Astrocyte (in vitro differentiated cells and primary cell): ENCODE measurements at regions not wholly inside any gene's neighbourhood (a gene's known extent, or its start where the extent isn't known, plus 50 kb on each side); places are given as distances from the start of the nearest gene placed in this dataset.

Source experiments
- DNase-seq: peaks from one replicate; pipeline ENCODE4 v3.0.0-alpha.2; 2010; ENCODE audit warnings: low read depth
- FAIRE-seq: peaks from 2 replicates; lab custom pipeline; 2011; peaks lifted over from hg19 to GRCh38; lab: Jason Lieb, UNC
- H2AFZ ChIP-seq: 2 replicates; pipeline ENCODE4 v1.6.0; 2012; ENCODE audit warnings: low read depth, low read length, inconsistent platforms
- H3K27ac ChIP-seq: 2 replicates; pipeline ENCODE4 v1.5.1; 2011; ENCODE audit warnings: low read depth, low read length, inconsistent platforms
- H3K27me3 ChIP-seq: 2 replicates; pipeline ENCODE4 v1.6.0; 2011; ENCODE audit warnings: low read length, inconsistent platforms; ENCODE audit not compliant: insufficient read depth
- H3K36me3 ChIP-seq: 2 replicates; pipeline ENCODE4 v1.5.1; 2011; ENCODE audit warnings: low read length, inconsistent platforms; ENCODE audit not compliant: insufficient read depth
- H3K4me1 ChIP-seq: 2 replicates; pipeline ENCODE4 v1.5.1; 2011; ENCODE audit warnings: low read length, inconsistent platforms; ENCODE audit not compliant: insufficient read depth
- H3K4me2 ChIP-seq: 2 replicates; pipeline ENCODE4 v1.6.0; 2012; ENCODE audit warnings: low read length, inconsistent platforms
- H3K4me3 ChIP-seq: 2 replicates; pipeline ENCODE4 v1.5.1; 2011; ENCODE audit warnings: low read depth, mild to moderate bottlenecking, low read length, inconsistent platforms; ENCODE audit not compliant: insufficient read depth
- H3K79me2 ChIP-seq: 2 replicates; pipeline ENCODE4 v1.6.0; 2012; ENCODE audit warnings: mild to moderate bottlenecking, low read length, inconsistent platforms; ENCODE audit not compliant: insufficient read depth
- H3K9ac ChIP-seq: 2 replicates; pipeline ENCODE4 v1.6.0; 2012; ENCODE audit warnings: mild to moderate bottlenecking, low read length, inconsistent platforms
- H3K9me3 ChIP-seq: 2 replicates; pipeline ENCODE4 v1.5.1; 2012; ENCODE audit warnings: low read depth, mild to moderate bottlenecking, low read length, inconsistent platforms; ENCODE audit not compliant: insufficient read depth
- H4K20me1 ChIP-seq: 2 replicates; pipeline ENCODE4 v1.6.0; 2012; ENCODE audit warnings: low read length, inconsistent platforms; ENCODE audit not compliant: insufficient read depth
- H3K27ac Mint-ChIP-seq: one replicate; pipeline ENCODE4 v1.8.0; 2021; ENCODE audit warnings: mild to moderate bottlenecking, mixed read lengths; ENCODE audit not compliant: unreplicated experiment
- H3K27me3 Mint-ChIP-seq: one replicate; pipeline ENCODE4 v1.8.0; 2021; ENCODE audit warnings: low read depth, mixed read lengths; ENCODE audit not compliant: unreplicated experiment
- H3K36me3 Mint-ChIP-seq: one replicate; pipeline ENCODE4 v1.8.0; 2021; ENCODE audit warnings: low read depth, mixed read lengths; ENCODE audit not compliant: unreplicated experiment
- H3K4me1 Mint-ChIP-seq: one replicate; pipeline ENCODE4 v1.8.0; 2021; ENCODE audit warnings: low read depth, mixed read lengths; ENCODE audit not compliant: unreplicated experiment
- H3K4me3 Mint-ChIP-seq: one replicate; pipeline ENCODE4 v1.8.0; 2021; ENCODE audit warnings: mild to moderate bottlenecking, moderate library complexity, mixed read lengths; ENCODE audit not compliant: unreplicated experiment
- H3K9me3 Mint-ChIP-seq: one replicate; pipeline ENCODE4 v1.8.0; 2021; ENCODE audit warnings: mild to moderate bottlenecking, mixed read lengths; ENCODE audit not compliant: unreplicated experiment
- CTCF ChIP-seq: IDR thresholded peaks from 2 replicates; pipeline ENCODE4 v1.5.1; 2011; ENCODE audit warnings: low read depth, mild to moderate bottlenecking, inconsistent platforms, low read length, moderate library complexity; ENCODE audit not compliant: insufficient read depth
- EZH2 ChIP-seq: IDR thresholded peaks from 2 replicates; pipeline ENCODE4 v1.6.1; 2012; ENCODE audit warnings: mild to moderate bottlenecking, low read length, inconsistent platforms; ENCODE audit not compliant: insufficient read depth

GRCh38 chr1:187617776-187618175 lies 789.0 kb downstream of the PLA2G4A start:
- TF ChIP-seq CTCF (no peak), EZH2 (no peak)
- DNase-seq (no peak), FAIRE-seq (no peak)
- H3K36me3 Mint-ChIP-seq = no peaks in the 10 kb centered on the region
- H3K4me1 ChIP-seq = no peaks in the 10 kb centered on the region
- peaks cover 14% of the 10 kb centered on the region for H3K9me3 Mint-ChIP-seq
- no peak overlapping the region for H3K4me3 Mint-ChIP-seq
- H4K20me1 ChIP-seq = no peaks in the 10 kb centered on the region
- H3K27ac ChIP-seq = no peak overlapping the region
- no peaks in the 10 kb centered on the region for H3K27me3 ChIP-seq
- H3K4me2 ChIP-seq = no peak overlapping the region
- peaks cover 5% of the 10 kb centered on the region for H3K4me1 Mint-ChIP-seq
- H2AFZ ChIP-seq = no peak overlapping the region
- no peaks in the 10 kb centered on the region for H3K79me2 ChIP-seq
- H3K36me3 ChIP-seq = no peaks in the 10 kb centered on the region
- H3K9ac ChIP-seq = no peak overlapping the region
- H3K4me3 ChIP-seq = no peak overlapping the region
- no peak overlapping the region for H3K27ac Mint-ChIP-seq
- H3K27me3 Mint-ChIP-seq = no peaks in the 10 kb centered on the region
- H3K9me3 ChIP-seq = no peaks in the 10 kb centered on the region

GRCh38 chr1:187619175-187619574 lies 790.4 kb downstream of the PLA2G4A start:
- DNase-seq = no peak
- Histone ChIP-seq H2AFZ (no peak overlapping the region), H3K4me1 (no peaks in the 10 kb centered on the region), H3K4me3 (no peak overlapping the region), H4K20me1 (no peaks in the 10 kb centered on the region), H3K27me3 (no peaks in the 10 kb centered on the region), H3K4me2 (no peak overlapping the region), H3K79me2 (no peaks in the 10 kb centered on the region), H3K9ac (no peak overlapping the region), H3K9me3 (no peaks in the 10 kb centered on the region), H3K36me3 (no peaks in the 10 kb centered on the region), H3K27ac (no peak overlapping the region)
- Mint-ChIP-seq H3K4me1 (peaks cover 5% of the 10 kb centered on the region), H3K9me3 (peaks cover 14% of the 10 kb centered on the region), H3K27me3 (no peaks in the 10 kb centered on the region), H3K4me3 (no peak overlapping the region), H3K36me3 (no peaks in the 10 kb centered on the region), H3K27ac (no peak overlapping the region)
- no peak for TF ChIP-seq CTCF
- TF ChIP-seq EZH2 = no peak
- FAIRE-seq = no peak

- Mint-ChIP-seq H3K4me3 (no peak overlapping the region), H3K36me3 (no peaks in the 10 kb centered on the region), H3K9me3 (peaks cover 6% of the 10 kb centered on the region), H3K27ac (no peak overlapping the region), H3K27me3 (no peaks in the 10 kb centered on the region), H3K4me1 (peaks cover 10% of the 10 kb centered on the region)
- Histone ChIP-seq H3K9ac (no peak overlapping the region), H2AFZ (no peak overlapping the region), H3K9me3 (no peaks in the 10 kb centered on the region), H3K27ac (no peak overlapping the region), H3K27me3 (no peaks in the 10 kb centered on the region), H3K4me1 (no peaks in the 10 kb centered on the region), H3K4me3 (no peak overlapping the region), H4K20me1 (no peaks in the 10 kb centered on the region), H3K36me3 (no peaks in the 10 kb centered on the region), H3K4me2 (no peak overlapping the region), H3K79me2 (no peaks in the 10 kb centered on the region)
- no peak for TF ChIP-seq CTCF
- no peak for TF ChIP-seq EZH2
- no peak for FAIRE-seq
- DNase-seq = peak; percentile 47
Measured at GRCh38 chr1:187621951-187622350, 793.2 kb downstream of the PLA2G4A start.
